Keratinocyte (primary cell): ENCODE measurements at regions not wholly inside any gene's neighbourhood (a gene's known extent, or its start where the extent isn't known, plus 50 kb on each side); places are given as distances from the start of the nearest gene placed in this dataset.

ENCODE experiments used
- DNase-seq: peaks from one replicate; pipeline ENCODE4 v3.0.0-alpha.2; 2011; ENCODE audit warnings: low read depth, missing footprints, low spot score
- FAIRE-seq: peaks from 2 replicates; lab custom pipeline; 2011; peaks lifted over from hg19 to GRCh38; lab: Jason Lieb, UNC
- H2AFZ ChIP-seq: 2 replicates; pipeline ENCODE4 v1.6.0; 2012; ENCODE audit warnings: low read length, control low read depth, inconsistent platforms; ENCODE audit not compliant: control insufficient read depth
- H3K27ac ChIP-seq: 2 replicates; pipeline ENCODE4 v1.5.1; 2011; ENCODE audit warnings: low read length; ENCODE audit not compliant: control insufficient read depth, insufficient read depth
- H3K27me3 ChIP-seq: 3 replicates; pipeline ENCODE4 v1.6.0; 2011; ENCODE audit warnings: low read length; ENCODE audit not compliant: control insufficient read depth, insufficient read depth; ENCODE audit errors: extremely low read depth
- H3K36me3 ChIP-seq, 2 experiments: 2 replicates in 1 of 2; 3 replicates in 1 of 2; pipeline ENCODE4 v1.5.1; 2011; ENCODE audit warnings: low read length in 2 of 2, mild to moderate bottlenecking in 1 of 2; ENCODE audit not compliant: control insufficient read depth in 2 of 2, insufficient read depth in 2 of 2; ENCODE audit errors: extremely low read depth in 1 of 2
- H3K4me1 ChIP-seq: 3 replicates; pipeline ENCODE4 v1.5.1; 2011; ENCODE audit warnings: low read length; ENCODE audit not compliant: control insufficient read depth, insufficient read depth; ENCODE audit errors: extremely low read depth
- H3K4me2 ChIP-seq: 3 replicates; pipeline ENCODE4 v1.6.0; 2011; ENCODE audit warnings: low read depth, low read length; ENCODE audit not compliant: control insufficient read depth, insufficient read depth; ENCODE audit errors: extremely low read depth
- H3K4me3 ChIP-seq, 3 experiments: fragments of 200-600 bp in 1 of 3; sonication (generic) in 1 of 3; 2 replicates in 2 of 3; 3 replicates in 1 of 3; pipeline ENCODE4 v1.5.1; 2011 to 2016; ENCODE audit warnings: low read length in 3 of 3, mild to moderate bottlenecking in 3 of 3, control low read depth in 2 of 3, inconsistent platforms in 1 of 3, low read depth in 1 of 3, mixed read lengths in 1 of 3, mixed run types in 1 of 3, moderate library complexity in 1 of 3; ENCODE audit not compliant: control insufficient read depth in 2 of 3, insufficient read depth in 2 of 3; ENCODE audit errors: extremely low read depth in 1 of 3
- H3K79me2 ChIP-seq: 2 replicates; pipeline ENCODE4 v1.6.0; 2012; ENCODE audit warnings: low read length; ENCODE audit not compliant: control insufficient read depth, insufficient read depth
- H3K9ac ChIP-seq: 3 replicates; pipeline ENCODE4 v1.6.0; 2011; ENCODE audit warnings: low read length; ENCODE audit not compliant: control insufficient read depth, insufficient read depth; ENCODE audit errors: extremely low read depth
- H3K9me1 ChIP-seq: 3 replicates; pipeline ENCODE4 v1.6.0; 2011; ENCODE audit warnings: low read length; ENCODE audit not compliant: control insufficient read depth, insufficient read depth; ENCODE audit errors: extremely low read depth
- H3K9me3 ChIP-seq: 2 replicates; pipeline ENCODE4 v1.5.1; 2012; ENCODE audit warnings: low read depth, low read length; ENCODE audit not compliant: control insufficient read depth
- H4K20me1 ChIP-seq: 3 replicates; pipeline ENCODE4 v1.6.0; 2011; ENCODE audit warnings: low read length; ENCODE audit not compliant: control insufficient read depth, insufficient read depth; ENCODE audit errors: extremely low read depth
- EZH2 ChIP-seq: IDR thresholded peaks from one replicate; pipeline ENCODE4 v1.6.1; 2012; ENCODE audit warnings: inconsistent platforms, mild to moderate bottlenecking, low read length, moderate library complexity
- dilution Hi-C: fragments of 300-500 bp; cut with MboI; formaldehyde crosslinking; loops from one replicate; pipeline ENCODE4 v1.7.0; 2020; ENCODE audit warnings: low sequenced_read_pairs; ENCODE audit not compliant: extremely low pct_ligation_motif_present
- TF ChIP-seq, protein P1 (sequence below), 3 experiments: IDR thresholded peaks in 1 of 3; conservative IDR thresholded peaks in 1 of 3; optimal IDR thresholded peaks in 1 of 3; 2 replicates in 2 of 3; 3 replicates in 1 of 3; pipeline versions ENCODE3 to v1.5.1; 2011; ENCODE audit warnings: low read length in 3 of 3, mild to moderate bottlenecking in 3 of 3, moderate library complexity in 2 of 3, control low read depth in 1 of 3, inconsistent platforms in 1 of 3; ENCODE audit not compliant: insufficient read depth in 2 of 3; ENCODE audit errors: extremely low read depth in 1 of 3

- DNase-seq (no peak), FAIRE-seq (no peak)
- Histone ChIP-seq H3K4me2 (no peak overlapping the region), H3K4me1 (peaks cover 3% of the 10 kb centered on the region), H3K36me3 (no peaks in the 10 kb centered on the region), H2AFZ (no peak overlapping the region), H3K9ac (no peak overlapping the region), H3K27me3 (no peaks in the 10 kb centered on the region), H4K20me1 (no peaks in the 10 kb centered on the region), H3K27ac (no peak overlapping the region), H3K79me2 (no peaks in the 10 kb centered on the region), H3K4me3 (no peak overlapping the region), H3K9me3 (no peaks in the 10 kb centered on the region), H3K9me1 (no peaks in the 10 kb centered on the region)
- dilution Hi-C loops: no loop called here
- no peak for TF ChIP-seq EZH2
- TF ChIP-seq, protein P1, sequence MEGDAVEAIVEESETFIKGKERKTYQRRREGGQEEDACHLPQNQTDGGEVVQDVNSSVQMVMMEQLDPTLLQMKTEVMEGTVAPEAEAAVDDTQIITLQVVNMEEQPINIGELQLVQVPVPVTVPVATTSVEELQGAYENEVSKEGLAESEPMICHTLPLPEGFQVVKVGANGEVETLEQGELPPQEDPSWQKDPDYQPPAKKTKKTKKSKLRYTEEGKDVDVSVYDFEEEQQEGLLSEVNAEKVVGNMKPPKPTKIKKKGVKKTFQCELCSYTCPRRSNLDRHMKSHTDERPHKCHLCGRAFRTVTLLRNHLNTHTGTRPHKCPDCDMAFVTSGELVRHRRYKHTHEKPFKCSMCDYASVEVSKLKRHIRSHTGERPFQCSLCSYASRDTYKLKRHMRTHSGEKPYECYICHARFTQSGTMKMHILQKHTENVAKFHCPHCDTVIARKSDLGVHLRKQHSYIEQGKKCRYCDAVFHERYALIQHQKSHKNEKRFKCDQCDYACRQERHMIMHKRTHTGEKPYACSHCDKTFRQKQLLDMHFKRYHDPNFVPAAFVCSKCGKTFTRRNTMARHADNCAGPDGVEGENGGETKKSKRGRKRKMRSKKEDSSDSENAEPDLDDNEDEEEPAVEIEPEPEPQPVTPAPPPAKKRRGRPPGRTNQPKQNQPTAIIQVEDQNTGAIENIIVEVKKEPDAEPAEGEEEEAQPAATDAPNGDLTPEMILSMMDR (optimal IDR thresholded peaks at IDR 0.05 in 1 of 3, IDR thresholded peaks at IDR 0.05 in 1 of 3, conservative IDR thresholded peaks at IDR 0.05 in 1 of 3; ENCODE audit: extremely low read depth in 1 of 3, insufficient read depth in 2 of 3, low read length in 3 of 3): no peak
Observed at GRCh38 chr13:105436943-105437342, 1098.5 kb downstream of the EFNB2 start.

DNA sequence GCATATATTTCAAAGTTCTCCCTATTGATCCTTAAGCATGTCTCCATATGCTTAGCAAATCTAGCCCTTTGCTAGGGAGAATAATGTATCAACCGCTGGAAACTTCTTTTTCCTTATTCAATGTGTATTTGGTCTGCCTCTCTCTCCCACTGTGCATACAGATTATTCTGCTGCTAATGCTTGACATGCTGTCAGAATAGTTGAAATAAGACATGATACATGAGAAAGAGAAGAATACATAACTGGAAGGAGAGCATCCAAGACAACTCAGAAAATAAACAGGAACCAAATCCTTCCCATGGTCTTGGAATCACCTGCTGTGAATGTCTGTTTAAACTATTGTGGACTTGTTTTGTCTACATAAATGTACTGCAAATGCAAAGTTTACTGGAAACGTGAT, 1103.0 kb downstream of the EFNB2 start:
- TF ChIP-seq EZH2: no peak
- TF ChIP-seq, protein P1 (optimal IDR thresholded peaks at IDR 0.05 in 1 of 3, IDR thresholded peaks at IDR 0.05 in 1 of 3, conservative IDR thresholded peaks at IDR 0.05 in 1 of 3; ENCODE audit: extremely low read depth in 1 of 3, insufficient read depth in 2 of 3, low read length in 3 of 3): no peak
- H4K20me1 ChIP-seq: no peaks in the 10 kb centered on the region
- dilution Hi-C loops: no loop called here
- H3K4me1 ChIP-seq: peaks cover 3% of the 10 kb centered on the region
- no peak for DNase-seq
- H3K79me2 ChIP-seq: no peaks in the 10 kb centered on the region
- H3K9ac ChIP-seq: no peak overlapping the region
- H2AFZ ChIP-seq: no peak overlapping the region
- H3K27me3 ChIP-seq: no peaks in the 10 kb centered on the region
- no peaks in the 10 kb centered on the region for H3K9me1 ChIP-seq
- no peaks in the 10 kb centered on the region for H3K9me3 ChIP-seq
- H3K4me2 ChIP-seq: no peak overlapping the region
- no peak overlapping the region for H3K4me3 ChIP-seq
- H3K27ac ChIP-seq: no peak overlapping the region
- H3K36me3 ChIP-seq: no peaks in the 10 kb centered on the region
- FAIRE-seq: no peak
